ENCODE measurements at regions not wholly inside any gene's neighbourhood (a gene's known extent, or its start where the extent isn't known, plus 50 kb on each side); places are given as distances from the start of the nearest gene placed in this dataset.

GRCh38 chr5:167639766-167640165 lies 651.7 kb upstream of the WWC1 start:
- in situ Hi-C loops (cut with MboI; ENCODE audit: low sequenced_read_pairs): no loop called here

GRCh38 chr5:167642181-167642580 lies 649.3 kb upstream of the WWC1 start:
- in situ Hi-C loops (cut with MboI; ENCODE audit: low sequenced_read_pairs): no loop called here

DNA sequence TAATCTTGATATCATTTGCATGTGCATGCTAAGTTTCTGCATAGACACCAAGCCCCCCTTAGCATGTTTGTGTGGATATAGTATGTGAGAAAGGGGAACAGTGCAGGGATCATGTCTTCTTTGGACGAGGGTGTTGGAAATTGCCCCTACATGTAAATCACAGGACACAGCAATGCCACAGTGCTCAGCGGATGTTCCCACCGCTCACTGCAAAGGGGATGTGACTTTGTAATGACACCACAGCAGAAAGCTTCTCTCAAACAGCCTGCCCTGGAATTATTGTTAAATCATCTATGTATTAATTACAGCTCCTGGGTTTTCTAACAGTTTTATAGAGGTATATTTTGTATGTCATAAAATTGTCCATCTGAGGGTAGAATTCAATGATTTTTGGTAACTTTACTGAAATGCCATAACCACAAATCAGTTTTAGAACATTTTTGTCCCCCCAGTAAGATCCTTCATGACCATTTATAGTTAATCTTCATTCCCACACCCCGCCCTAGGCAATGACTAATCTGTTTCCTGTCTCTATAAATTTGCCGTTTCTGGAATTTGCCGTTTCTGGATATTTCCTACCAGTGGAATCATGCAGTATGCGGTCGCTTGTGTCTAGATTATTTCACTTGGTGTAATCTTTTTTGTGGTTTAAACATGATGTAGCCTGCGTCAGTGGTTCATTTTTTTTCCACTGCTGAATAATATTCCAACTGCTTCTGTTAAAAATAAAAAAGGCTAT lies 648.5 kb upstream of the WWC1 start:
- in situ Hi-C loops (cut with MboI; ENCODE audit: low sequenced_read_pairs): no loop called here

DNA sequence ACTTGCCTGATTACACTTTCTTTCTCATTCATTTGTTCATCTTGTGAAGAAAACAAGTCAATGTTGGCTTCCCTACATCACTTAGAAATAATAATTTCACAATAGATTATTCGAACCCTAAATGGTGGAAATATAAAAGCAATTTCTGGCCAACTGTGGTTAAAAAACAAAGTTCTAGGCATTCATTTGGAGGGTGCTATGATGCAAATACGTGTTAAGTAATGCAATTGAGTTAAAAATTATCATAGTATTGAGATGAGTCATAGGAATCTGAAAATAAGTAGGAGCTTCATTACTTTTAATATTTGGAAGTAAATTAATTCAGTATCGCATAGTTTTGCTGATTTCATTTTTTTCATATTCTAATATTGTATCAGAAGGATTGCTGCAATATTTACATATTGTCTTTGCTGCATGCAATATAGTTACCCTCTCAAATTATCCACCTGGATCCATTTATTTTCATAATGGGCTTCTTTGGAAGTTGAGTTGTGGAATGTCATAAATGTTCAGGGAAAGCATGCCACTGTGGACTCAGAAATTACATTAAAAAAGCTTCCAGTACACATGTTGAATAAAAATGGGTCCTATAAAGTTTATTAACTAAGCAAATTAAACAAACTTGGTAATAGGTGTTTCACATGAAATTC lies 647.7 kb upstream of the WWC1 start:
- in situ Hi-C loops (cut with MboI; ENCODE audit: low sequenced_read_pairs): no loop called here

DNA sequence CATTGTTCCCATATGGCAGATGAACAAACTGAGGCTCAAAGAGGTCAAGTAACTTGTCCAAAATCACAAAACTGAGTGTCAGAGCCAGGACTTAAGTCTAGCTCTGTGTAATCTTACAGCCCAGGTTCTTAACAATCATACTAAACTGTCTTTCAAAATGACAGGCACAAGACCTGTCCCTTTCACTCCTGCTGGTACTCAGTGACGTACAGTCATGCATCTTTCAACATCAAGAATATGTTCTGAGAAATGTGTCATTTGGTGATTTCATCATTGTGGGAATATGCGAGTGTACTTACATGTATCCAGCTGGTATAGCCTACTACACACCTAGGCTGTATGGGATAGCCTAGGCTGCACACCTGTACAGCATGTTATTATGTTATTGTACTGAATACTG lies 646.8 kb upstream of the WWC1 start:
- in situ Hi-C loops (cut with MboI; ENCODE audit: low sequenced_read_pairs): no loop called here

- in situ Hi-C loops (cut with MboI; ENCODE audit: low sequenced_read_pairs): no loop called here
Measured at GRCh38 chr5:167649471-167649870, 642.0 kb upstream of the WWC1 start.

GRCh38 chr5:167652690-167653089 lies 638.8 kb upstream of the WWC1 start:
- in situ Hi-C loops (cut with MboI; ENCODE audit: low sequenced_read_pairs): no loop called here

DNA sequence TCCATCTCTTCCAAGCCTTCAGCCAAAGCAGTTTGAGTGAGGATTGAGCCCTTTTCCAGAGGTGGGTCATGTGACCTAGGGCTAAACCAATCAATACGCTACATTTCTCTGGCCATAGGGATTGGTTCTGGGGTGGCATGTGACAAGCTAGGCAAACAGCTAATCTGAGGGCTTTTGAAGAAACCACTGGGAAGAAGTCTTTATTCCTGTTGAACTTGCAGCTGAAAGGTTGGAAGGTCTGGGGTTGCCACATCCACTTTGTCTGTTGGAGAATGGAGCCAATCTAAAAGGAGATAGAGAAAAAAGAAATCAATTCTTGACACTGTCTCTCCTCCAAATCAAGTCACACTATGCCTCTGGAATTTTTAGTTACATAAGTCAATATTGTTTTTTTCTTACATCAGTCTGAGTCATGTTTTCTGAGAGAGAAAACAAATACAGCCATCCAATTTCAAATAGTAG lies 637.8 kb upstream of the WWC1 start:
- in situ Hi-C loops (cut with MboI; ENCODE audit: low sequenced_read_pairs): no loop called here

- in situ Hi-C loops (cut with MboI; ENCODE audit: low sequenced_read_pairs): no loop called here
Measured at GRCh38 chr5:167657016-167657415, 634.4 kb upstream of the WWC1 start.

DNA sequence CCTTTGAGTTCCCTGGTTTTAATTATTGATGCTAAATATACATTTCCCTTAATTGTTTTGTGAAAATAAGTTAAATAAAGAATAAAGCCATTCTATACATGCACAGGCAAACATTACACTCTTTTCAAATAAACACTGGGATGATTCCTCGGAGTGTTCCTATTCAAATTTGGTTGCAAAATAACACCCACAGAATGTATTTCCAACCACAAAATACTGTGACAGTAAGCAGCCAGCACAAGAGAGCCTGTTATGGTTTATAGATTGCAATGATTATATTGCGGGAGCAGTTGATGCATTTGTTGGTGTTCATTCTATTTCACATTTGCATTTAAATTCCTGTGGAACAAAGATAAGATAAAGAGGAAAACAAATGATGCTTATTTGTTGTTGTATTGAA lies 632.6 kb upstream of the WWC1 start:
- in situ Hi-C loops (cut with MboI; ENCODE audit: low sequenced_read_pairs): no loop called here

DNA sequence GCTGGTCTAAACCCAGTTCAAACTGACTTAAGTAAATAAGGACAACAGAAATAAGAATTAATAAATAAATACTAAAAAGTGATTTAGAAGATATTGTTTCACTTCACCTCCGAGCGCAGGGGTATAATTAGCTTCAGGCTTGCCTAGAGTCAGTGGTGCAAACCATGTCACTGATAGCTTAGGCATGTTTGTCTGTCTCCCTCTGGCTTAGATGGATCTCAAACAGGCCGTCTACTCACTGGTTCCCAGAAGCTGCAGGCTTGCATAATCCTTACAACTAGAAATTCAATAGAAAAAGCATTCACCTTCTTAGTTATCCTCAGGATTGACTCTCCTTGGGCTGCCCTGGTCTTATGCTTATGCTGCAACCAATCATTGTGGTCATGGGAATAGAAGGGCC lies 629.8 kb upstream of the WWC1 start:
- in situ Hi-C loops (cut with MboI; ENCODE audit: low sequenced_read_pairs): no loop called here

- in situ Hi-C loops (cut with MboI; ENCODE audit: low sequenced_read_pairs): no loop called here
Measured at GRCh38 chr5:167664222-167664804, 627.1 kb upstream of the WWC1 start.

GRCh38 chr5:167665841-167666375 lies 625.5 kb upstream of the WWC1 start:
- in situ Hi-C loops (cut with MboI; ENCODE audit: low sequenced_read_pairs): no loop called here

DNA sequence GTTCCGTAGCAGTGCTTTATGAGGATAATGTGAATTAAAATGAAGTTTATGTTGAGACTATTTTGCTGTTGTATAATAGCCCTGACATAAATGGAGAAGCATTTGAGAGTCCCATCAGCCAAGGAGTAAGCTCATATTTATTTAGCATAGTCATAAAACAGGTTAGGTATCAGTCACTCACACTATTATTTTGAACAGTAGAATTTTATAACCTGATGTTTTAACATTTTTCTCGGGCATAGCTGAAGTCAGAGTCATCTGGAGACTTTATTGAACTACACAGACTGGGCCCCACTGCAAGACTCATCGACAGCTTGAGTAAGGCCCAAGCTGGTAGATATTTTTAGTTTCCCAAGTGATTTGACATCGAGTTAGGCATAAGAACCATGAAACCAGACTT lies 620.3 kb upstream of the WWC1 start:
- in situ Hi-C loops (cut with MboI; ENCODE audit: low sequenced_read_pairs): no loop called here

DNA sequence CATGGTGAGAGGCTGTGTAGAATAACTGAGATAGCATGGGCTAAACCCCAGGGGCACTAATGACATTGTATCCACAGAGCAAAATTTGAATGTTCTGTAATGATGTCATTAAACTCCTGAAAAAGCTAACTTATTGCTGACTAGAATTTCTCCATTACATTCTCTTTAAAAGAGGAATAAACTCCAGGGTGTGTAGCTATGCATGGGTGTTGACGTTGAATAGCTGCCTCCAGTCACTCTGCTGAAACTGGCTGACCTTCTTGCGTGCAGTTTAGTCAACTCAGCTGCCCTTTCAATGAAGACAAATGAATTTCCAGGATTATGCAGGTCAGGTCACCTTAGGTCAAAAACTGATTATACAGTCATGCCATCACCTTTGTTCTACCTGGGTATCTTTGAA lies 617.5 kb upstream of the WWC1 start:
- in situ Hi-C loops (cut with MboI; ENCODE audit: low sequenced_read_pairs): no loop called here

DNA sequence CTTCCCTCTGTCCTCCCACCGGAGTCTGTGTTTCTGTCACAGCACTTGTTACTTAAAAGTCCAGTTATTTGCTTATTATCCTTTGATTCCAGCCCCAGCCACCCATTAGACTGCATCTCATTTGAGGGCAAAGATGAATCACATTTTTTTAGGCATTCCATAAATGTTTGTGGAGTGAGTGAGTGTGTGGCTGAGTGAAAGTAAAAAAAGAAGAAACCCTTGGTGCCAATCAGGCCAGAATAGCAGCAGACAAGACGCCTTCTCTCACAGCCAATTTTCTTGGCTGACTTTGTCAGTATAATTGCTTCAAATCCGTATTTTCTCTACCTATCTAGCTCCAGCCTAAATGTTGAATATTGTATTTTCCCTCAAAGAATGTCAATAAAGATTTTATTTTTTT lies 613.0 kb upstream of the WWC1 start:
- in situ Hi-C loops (cut with MboI; ENCODE audit: low sequenced_read_pairs): no loop called here

DNA sequence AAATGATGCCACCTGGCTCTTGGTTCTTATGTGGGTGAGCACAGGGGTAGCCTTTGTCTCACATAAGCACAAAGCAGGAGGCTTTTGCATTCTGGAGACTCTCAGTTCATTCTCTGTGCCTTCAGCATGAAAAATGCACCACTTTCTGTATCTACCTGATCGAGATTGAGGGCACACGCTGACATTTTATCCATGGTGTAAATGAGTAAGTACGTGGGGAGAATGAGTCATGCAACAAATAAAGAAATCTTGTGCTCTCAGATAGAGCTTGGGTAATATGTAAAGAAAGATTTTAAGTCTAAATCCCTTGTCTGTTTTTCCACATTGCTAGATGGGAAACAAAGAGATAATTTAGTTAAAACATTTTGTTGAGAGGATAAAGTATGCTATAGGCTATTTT lies 607.2 kb upstream of the WWC1 start:
- in situ Hi-C loops (cut with MboI; ENCODE audit: low sequenced_read_pairs): no loop called here

GRCh38 chr5:167688341-167689130 lies 602.9 kb upstream of the WWC1 start:
- in situ Hi-C loops (cut with MboI; ENCODE audit: low sequenced_read_pairs): no loop called here

- in situ Hi-C loops (cut with MboI; ENCODE audit: low sequenced_read_pairs): no loop called here
Measured at GRCh38 chr5:167694325-167695147, 596.9 kb upstream of the WWC1 start.

- in situ Hi-C loops (cut with MboI; ENCODE audit: low sequenced_read_pairs): no loop called here
Measured at GRCh38 chr5:167696558-167697314, 594.7 kb upstream of the WWC1 start.

Measured in HL-60/S4 (cell line).